GM19452 (cell line): ENCODE measurements at regions not wholly inside any gene's neighbourhood (a gene's known extent, or its start where the extent isn't known, plus 50 kb on each side); places are given as distances from the start of the nearest gene placed in this dataset.

Experiments used
- ATAC-seq: cut with Tn5 transposase; IDR thresholded peaks from one replicate; pipeline ENCODE4 v1.9.1; 2021; ENCODE audit not compliant: unreplicated experiment

GRCh38 chr5:13569090-13569715 is 375.3 kb downstream of the DNAH5 start:
- ATAC-seq: no peak

- ATAC-seq: no peak
Measured at GRCh38 chr5:13567819-13568218, 376.7 kb downstream of the DNAH5 start.

GRCh38 chr5:13566871-13567339 is 377.6 kb downstream of the DNAH5 start:
- no peak for ATAC-seq

GRCh38 chr5:13558408-13558807 is 386.1 kb downstream of the DNAH5 start:
- ATAC-seq: no peak

GRCh38 chr5:13553896-13554295 is 390.6 kb downstream of the DNAH5 start:
- ATAC-seq: no peak

GRCh38 chr5:13552361-13552760 is 392.1 kb downstream of the DNAH5 start:
- no peak for ATAC-seq

- no peak for ATAC-seq
Measured at GRCh38 chr5:13551645-13552044, 392.8 kb downstream of the DNAH5 start.

GRCh38 chr5:13540168-13540750 is 404.2 kb downstream of the DNAH5 start:
- ATAC-seq: no peak

GRCh38 chr5:13536933-13537332 is 407.6 kb downstream of the DNAH5 start:
- no peak for ATAC-seq

- no peak for ATAC-seq
Measured at GRCh38 chr5:13533833-13534232, 410.7 kb downstream of the DNAH5 start.

GRCh38 chr5:13529300-13529699 is 415.2 kb downstream of the DNAH5 start:
- ATAC-seq: no peak

GRCh38 chr5:13524936-13525335 is 419.6 kb downstream of the DNAH5 start:
- ATAC-seq: no peak

- no peak for ATAC-seq
Measured at GRCh38 chr5:13519131-13519530, 425.4 kb downstream of the DNAH5 start.

- ATAC-seq: no peak
Measured at GRCh38 chr5:13516195-13516594, 428.3 kb downstream of the DNAH5 start.

GRCh38 chr5:13511442-13511841 is 433.0 kb downstream of the DNAH5 start:
- no peak for ATAC-seq

- ATAC-seq: no peak
Measured at GRCh38 chr5:13510616-13511015, 433.9 kb downstream of the DNAH5 start.

GRCh38 chr5:13508559-13508958 is 435.9 kb downstream of the DNAH5 start:
- ATAC-seq: no peak

- ATAC-seq: no peak
Measured at GRCh38 chr5:13505326-13505725, 439.2 kb downstream of the DNAH5 start.

- no peak for ATAC-seq
Measured at GRCh38 chr5:13503017-13503416, 441.5 kb downstream of the DNAH5 start.

- ATAC-seq: no peak
Measured at GRCh38 chr5:13501176-13501575, 443.3 kb downstream of the DNAH5 start.

- no peak for ATAC-seq
Measured at GRCh38 chr5:13498279-13498678, 446.2 kb downstream of the DNAH5 start.

GRCh38 chr5:13488254-13488931 is 456.1 kb downstream of the DNAH5 start:
- ATAC-seq: no peak
